Heart right ventricle (tissue), 16 donors: ENCODE measurements at regions not wholly inside any gene's neighbourhood (a gene's known extent, or its start where the extent isn't known, plus 50 kb on each side); places are given as distances from the start of the nearest gene placed in this dataset.

ENCODE experiments used
- ATAC-seq, 8 donors: fragments of 200-7000 bp; cut with Tn5 transposase; one replicate each; pipeline ENCODE4 v1.9.1; 2020; ENCODE audit warnings: mild to moderate bottlenecking in 8 of 8, moderate library complexity in 8 of 8, moderate number of reproducible peaks in 1 of 8
- DNase-seq, 2 donors: peaks; one replicate each; pipeline ENCODE4 v3.0.0-alpha.2; 2020
- H3K27ac ChIP-seq, 10 donors: fragments of 200-600 bp; sonication (generic) in 2 of 10; one replicate each; pipeline versions ENCODE4 v1.5.0 to v1.8.0; 2020 to 2022; ENCODE audit warnings: mild to moderate bottlenecking in 3 of 10
- H3K27me3 ChIP-seq, 7 donors: fragments of 200-600 bp; one replicate each; pipeline ENCODE4 v1.8.0; 2021 to 2022; ENCODE audit warnings: mild to moderate bottlenecking in 2 of 7
- H3K36me3 ChIP-seq, 9 donors: fragments of 200-600 bp; sonication (generic) in 1 of 9; one replicate each; pipeline versions ENCODE4 v1.5.0 to v1.8.0; 2020 to 2022; ENCODE audit warnings: mild to moderate bottlenecking in 2 of 9
- H3K4me1 ChIP-seq, 9 donors: fragments of 200-600 bp; sonication (generic) in 1 of 9; one replicate each; pipeline versions ENCODE4 v1.5.0 to v1.8.0; 2020 to 2022; ENCODE audit warnings: mild to moderate bottlenecking in 4 of 9
- H3K4me3 ChIP-seq, 10 donors: fragments of 200-600 bp; sonication (generic) in 2 of 10; one replicate each; pipeline versions ENCODE4 v1.5.0 to v1.8.0; 2020 to 2022; ENCODE audit warnings: mild to moderate bottlenecking in 7 of 10, moderate library complexity in 2 of 10
- H3K9me3 ChIP-seq, 11 donors: fragments of 200-600 bp in 10 of 11; sonication (generic) in 2 of 11; one replicate each; pipeline versions ENCODE4 v1.5.0 to v1.8.0; 2013 to 2022; ENCODE audit warnings: mild to moderate bottlenecking in 2 of 11, control low read depth in 1 of 11, moderate library complexity in 1 of 11
- CTCF ChIP-seq, 9 donors: fragments of 200-600 bp; sonication (generic) in 2 of 9; IDR thresholded peaks; one replicate each; pipeline versions ENCODE4 v1.5.0 to v1.8.0; 2021 to 2022; ENCODE audit warnings: antibody characterized with exemption in 9 of 9, mild to moderate bottlenecking in 5 of 9, moderate library complexity in 1 of 9
- WGBS, 2 donors: extraction: QIAGEN DNeasy Blood & Tissue Kit; methylation state at CpG; one replicate each; pipeline ENCODE4 v1.1.7; 2013; ENCODE audit warnings: inconsistent platforms in 1 of 2; 5-methylcytosine and 5-hydroxymethylcytosine counted together
- intact Hi-C, 10 donors: fragments of 100-400 bp; cut with DNase I; formaldehyde crosslinking; loops; one replicate each; pipeline versions ENCODE4 v1.11.1 to v1.14.2; 2022
- donor health status: Arrhythmogenic right ventricular cardiomyopathy.
- donor health status: ischemic (EF 13 %, LVEDD 7.1; RV severe dilation, severe dysfunction).
- donor health status: healthy with polysubstance abuse.
- donor health status: DM: no; HTN: yes; CAD: no.
- donor health status: DM: no; HTN: no; CAD: no.
- donor health status: ischemic (EF 25% LVEDD 6.9; RV normal size, moderate dysfunction).
- donor health status: ischemic (EF 25% LVEDD 5.7; RV mildly dilated, moderate dysfunction).
- donor health status: healthy.
- donor health status: DM: yes; HTN: yes; CAD: no.
- donor health status: Ischemic cardiomyopathy.
- donor health status: ischemic (EF 35%, LVEDD 5.7; RV mildly dilated, moderate dysfunction).
- donor health status: nonischemic (EF 11% LVEDD 7.7; RV severe dilation, severe dysfunction).
- donor health status: DM: yes; HTN: yes; CAD: no.
- donor health status: PGD.
- donor health status: ischemic (EF 29% LVEDD 5.4; RV normal size, mild dysfunction).
- donor health status: nonischemic (EF 23%, LVEDD 6.1; RV moderate dilation, normal function).

GRCh38 chr15:67999320-68000100 is 54.6 kb upstream of the PIAS1 start:
- Histone ChIP-seq H3K27ac (no peak overlapping the region), H3K36me3 (no peaks in the 10 kb centered on the region), H3K4me1 (no peaks in the 10 kb centered on the region), H3K9me3 (no peaks in the 10 kb centered on the region), H3K27me3 (no peaks in the 10 kb centered on the region), H3K4me3 (no peak overlapping the region)
- DNase-seq: no peak
- intact Hi-C loops: no loop called here
- no peak for ATAC-seq
- 90 to 95% methylated on average over 3 of the region's 3 CpGs for WGBS, 2 donors
- TF ChIP-seq CTCF (IDR thresholded peaks at IDR 0.05): no peak

- DNase-seq (no peak), ATAC-seq (no peak)
- Histone ChIP-seq H3K27ac (no peak overlapping the region), H3K36me3 (no peaks in the 10 kb centered on the region), H3K27me3 (no peaks in the 10 kb centered on the region), H3K9me3 (no peaks in the 10 kb centered on the region), H3K4me1 (peaks cover 0 to 7% (median 0%) of the 10 kb centered on the region in 9 donors), H3K4me3 (no peak overlapping the region)
- no peak for TF ChIP-seq CTCF (IDR thresholded peaks at IDR 0.05)
- intact Hi-C loops: no loop called here
These were observed 53.4 kb upstream of the PIAS1 start for GRCh38 chr15:68000754-68001153.

- peaks cover 0 to 10% (median 0%) of the 10 kb centered on the region in 9 donors for H3K4me1 ChIP-seq
- no peak for TF ChIP-seq CTCF (IDR thresholded peaks at IDR 0.05)
- no peaks in the 10 kb centered on the region for H3K36me3 ChIP-seq
- intact Hi-C loops: no loop called here
- H3K27me3 ChIP-seq: no peaks in the 10 kb centered on the region
- peaks cover 0 to under 1% (median 0%) of the 10 kb centered on the region in 11 donors for H3K9me3 ChIP-seq
- no peak for ATAC-seq
- no peak overlapping the region for H3K4me3 ChIP-seq
- WGBS, 2 donors: 73 to 76% methylated on average over 4 of the region's 4 CpGs
- DNase-seq: no peak
- H3K27ac ChIP-seq: no peak overlapping the region
These were observed 52.3 kb upstream of the PIAS1 start for GRCh38 chr15:68001811-68002210.

GRCh38 chr15:68003297-68003696 is 50.8 kb upstream of the PIAS1 start:
- Histone ChIP-seq H3K36me3 (no peaks in the 10 kb centered on the region), H3K27me3 (no peaks in the 10 kb centered on the region), H3K9me3 (peaks cover 0 to 5% (median 0%) of the 10 kb centered on the region in 11 donors), H3K27ac (no peak overlapping the region), H3K4me3 (no peak overlapping the region), H3K4me1 (peaks cover 0 to 10% (median 0%) of the 10 kb centered on the region in 9 donors)
- WGBS, 2 donors: 96 to 98% methylated on average over 6 of the region's 6 CpGs
- ATAC-seq (no peak), DNase-seq (no peak)
- intact Hi-C loops: no loop called here
- TF ChIP-seq CTCF (IDR thresholded peaks at IDR 0.05): no peak
